ENCODE measurements at regions not wholly inside any gene's neighbourhood (a gene's known extent, or its start where the extent isn't known, plus 50 kb on each side); places are given as distances from the start of the nearest gene placed in this dataset.

GRCh38 chr10:42987575-42987974 lies 89.3 kb upstream of the RET start:
- Histone ChIP-seq H3K9me2 (ENCODE audit: insufficient read depth) (no peaks in the 10 kb centered on the region), H3K36me3 (ENCODE audit: insufficient read depth) (no peaks in the 10 kb centered on the region), H3K27me3 (ENCODE audit: insufficient read depth) (no peaks in the 10 kb centered on the region), H3K4me3 (no peak overlapping the region), H2AFZ (no peak overlapping the region), H3K4me2 (no peak overlapping the region), H3K4me1 (ENCODE audit: insufficient read depth) (no peaks in the 10 kb centered on the region), H4K20me1 (replicated peaks; ENCODE audit: insufficient read depth) (no peaks in the 10 kb centered on the region), H3F3A (replicated peaks; ENCODE audit: low read depth) (no peaks in the 10 kb centered on the region), H3K27ac (ENCODE audit: low read depth) (no peak overlapping the region), H3K79me2 (replicated peaks; ENCODE audit: insufficient read depth) (no peaks in the 10 kb centered on the region)
- Mint-ChIP-seq H3K27ac (no peak overlapping the region), H3K4me3 (no peak overlapping the region), H3K4me1 (no peaks in the 10 kb centered on the region; the same call in 2 of the 3 replicates), H3K36me3 (ENCODE audit: low read depth) (peaks cover 3% of the 10 kb centered on the region; the same call in 1 of the 3 replicates), H3K27me3 (ENCODE audit: insufficient read depth, low read depth, poor library complexity) (peaks cover 18% of the 10 kb centered on the region), H3K9me3 (no peaks in the 10 kb centered on the region; the same call in 2 of the 3 replicates)
- TF ChIP-seq JUNB (IDR thresholded peaks at IDR 0.05; ENCODE audit: unreplicated experiment) (no peak), STAT1 (IDR thresholded peaks at IDR 0.05; ENCODE audit: unreplicated experiment) (no peak), REST (IDR thresholded peaks at IDR 0.05; ENCODE audit: unreplicated experiment) (no peak), EZH2phosphoT487 (IDR thresholded peaks at IDR 0.05; ENCODE audit: unreplicated experiment) (no peak), ZNF114 (CRISPR knock-in tag; IDR thresholded peaks at IDR 0.05) (no peak), ZNF462 (CRISPR knock-in tag; IDR thresholded peaks at IDR 0.05) (no peak), CREB1 (CRISPR knock-in tag; IDR thresholded peaks at IDR 0.05; ENCODE audit: low read depth) (no peak), NANOG (IDR thresholded peaks at IDR 0.05; ENCODE audit: borderline replicate concordance) (no peak)
- ATAC-seq (no peak), DNase-seq (ENCODE audit: low spot score) (no peak)
